Peyer's patch (tissue), 4 donors: ENCODE measurements at regions not wholly inside any gene's neighbourhood (a gene's known extent, or its start where the extent isn't known, plus 50 kb on each side); places are given as distances from the start of the nearest gene placed in this dataset.

ENCODE experiments used
- DNase-seq, 3 donors: peaks; one replicate each; pipeline ENCODE4 v3.0.0-alpha.2; 2017 to 2019
- H3K27ac ChIP-seq, 4 donors: fragments of 200-600 bp; sonication (generic); one replicate each; pipeline ENCODE4 v1.5.1; 2016 to 2019
- H3K27me3 ChIP-seq, 2 donors: fragments of 200-600 bp; sonication (generic); one replicate each; pipeline ENCODE4 v1.5.1; 2019
- H3K36me3 ChIP-seq, 3 donors: fragments of 200-600 bp; sonication (generic); one replicate each; pipeline ENCODE4 v1.5.1; 2016 to 2019
- H3K4me1 ChIP-seq, 4 donors: fragments of 200-600 bp; sonication (generic); one replicate each; pipeline ENCODE4 v1.5.1; 2016 to 2019
- H3K4me3 ChIP-seq, 4 donors: fragments of 200-600 bp; sonication (generic); 1 replicate in 3 of 4; 2 replicates in 1 of 4; pipeline ENCODE4 v1.5.1; 2016 to 2019; ENCODE audit warnings: mild to moderate bottlenecking in 1 of 4
- H3K9me3 ChIP-seq, 4 donors: fragments of 200-600 bp; sonication (generic); one replicate each; pipeline ENCODE4 v1.5.1; 2016 to 2019; ENCODE audit warnings: mild to moderate bottlenecking in 1 of 4
- POLR2A ChIP-seq, 2 donors: fragments of 450-650 bp; IDR thresholded peaks; one replicate each; pipeline ENCODE4 v1.5.1; 2017; ENCODE audit warnings: antibody characterized with exemption in 2 of 2, mild to moderate bottlenecking in 2 of 2, moderate library complexity in 2 of 2
- TF ChIP-seq, protein P1 (sequence below), 6 experiments: fragments of 450-650 bp in 4 of 6; fragments of 200-600 bp in 2 of 6; sonication (generic) in 1 of 6; IDR thresholded peaks; one replicate each; pipeline ENCODE4 v1.5.1; 2017 to 2019; ENCODE audit warnings: antibody characterized with exemption in 6 of 6, mild to moderate bottlenecking in 3 of 6, moderate library complexity in 1 of 6

DNA sequence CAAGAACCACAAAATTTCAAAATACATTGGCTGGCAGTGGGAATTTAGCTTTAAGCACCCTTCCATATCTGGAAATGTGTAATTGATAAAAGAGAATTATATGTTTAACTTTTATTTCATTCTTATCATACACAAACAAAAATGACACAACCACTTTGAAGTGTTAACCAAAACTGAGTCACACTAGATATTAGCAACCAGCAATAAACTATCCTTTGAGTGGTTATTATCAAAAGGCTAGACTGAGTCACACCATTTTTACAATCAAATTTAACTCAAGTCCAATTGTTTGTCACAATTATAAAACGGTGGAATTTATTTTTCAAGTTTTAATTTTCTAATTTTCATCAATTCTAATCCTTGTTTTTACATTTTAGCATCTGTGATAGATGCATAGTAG, 121.7 kb downstream of the LIG4 start:
- H3K9me3 ChIP-seq, result no peaks in the 10 kb centered on the region
- DNase-seq, result no peak
- no peak overlapping the region for H3K4me3 ChIP-seq
- H3K27me3 ChIP-seq, result no peaks in the 10 kb centered on the region
- no peak overlapping the region for H3K27ac ChIP-seq
- TF ChIP-seq, protein P1, sequence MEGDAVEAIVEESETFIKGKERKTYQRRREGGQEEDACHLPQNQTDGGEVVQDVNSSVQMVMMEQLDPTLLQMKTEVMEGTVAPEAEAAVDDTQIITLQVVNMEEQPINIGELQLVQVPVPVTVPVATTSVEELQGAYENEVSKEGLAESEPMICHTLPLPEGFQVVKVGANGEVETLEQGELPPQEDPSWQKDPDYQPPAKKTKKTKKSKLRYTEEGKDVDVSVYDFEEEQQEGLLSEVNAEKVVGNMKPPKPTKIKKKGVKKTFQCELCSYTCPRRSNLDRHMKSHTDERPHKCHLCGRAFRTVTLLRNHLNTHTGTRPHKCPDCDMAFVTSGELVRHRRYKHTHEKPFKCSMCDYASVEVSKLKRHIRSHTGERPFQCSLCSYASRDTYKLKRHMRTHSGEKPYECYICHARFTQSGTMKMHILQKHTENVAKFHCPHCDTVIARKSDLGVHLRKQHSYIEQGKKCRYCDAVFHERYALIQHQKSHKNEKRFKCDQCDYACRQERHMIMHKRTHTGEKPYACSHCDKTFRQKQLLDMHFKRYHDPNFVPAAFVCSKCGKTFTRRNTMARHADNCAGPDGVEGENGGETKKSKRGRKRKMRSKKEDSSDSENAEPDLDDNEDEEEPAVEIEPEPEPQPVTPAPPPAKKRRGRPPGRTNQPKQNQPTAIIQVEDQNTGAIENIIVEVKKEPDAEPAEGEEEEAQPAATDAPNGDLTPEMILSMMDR (IDR thresholded peaks at IDR 0.05), result no peak
- TF ChIP-seq POLR2A (IDR thresholded peaks at IDR 0.05), result no peak
- H3K4me1 ChIP-seq, result no peaks in the 10 kb centered on the region
- no peaks in the 10 kb centered on the region for H3K36me3 ChIP-seq

DNA sequence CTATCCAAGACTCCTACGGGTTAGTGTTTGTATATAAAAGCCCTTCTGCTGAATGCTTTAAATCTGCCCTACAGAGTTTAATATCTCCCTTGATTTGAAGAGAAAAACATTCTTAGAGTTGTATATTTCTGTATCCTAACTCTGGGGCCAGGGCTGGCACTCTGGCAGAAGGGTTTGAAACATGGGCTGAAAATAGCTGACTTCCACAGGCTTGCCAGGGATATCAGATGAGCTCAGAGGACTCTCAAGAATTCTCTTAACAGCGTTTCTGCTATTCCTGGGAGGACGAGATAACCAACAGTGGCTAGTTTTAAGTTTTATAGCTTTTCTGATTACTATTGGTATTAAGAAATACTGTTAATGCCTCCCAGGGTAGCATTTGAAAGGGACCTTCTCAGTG, 127.5 kb downstream of the LIG4 start:
- Histone ChIP-seq H3K4me1 (no peaks in the 10 kb centered on the region), H3K9me3 (no peaks in the 10 kb centered on the region), H3K27ac (no peak overlapping the region), H3K27me3 (no peaks in the 10 kb centered on the region), H3K4me3 (no peak overlapping the region), H3K36me3 (no peaks in the 10 kb centered on the region)
- DNase-seq, result no peak
- no peak for TF ChIP-seq POLR2A (IDR thresholded peaks at IDR 0.05)
- TF ChIP-seq, protein P1 (IDR thresholded peaks at IDR 0.05), result no peak

DNA sequence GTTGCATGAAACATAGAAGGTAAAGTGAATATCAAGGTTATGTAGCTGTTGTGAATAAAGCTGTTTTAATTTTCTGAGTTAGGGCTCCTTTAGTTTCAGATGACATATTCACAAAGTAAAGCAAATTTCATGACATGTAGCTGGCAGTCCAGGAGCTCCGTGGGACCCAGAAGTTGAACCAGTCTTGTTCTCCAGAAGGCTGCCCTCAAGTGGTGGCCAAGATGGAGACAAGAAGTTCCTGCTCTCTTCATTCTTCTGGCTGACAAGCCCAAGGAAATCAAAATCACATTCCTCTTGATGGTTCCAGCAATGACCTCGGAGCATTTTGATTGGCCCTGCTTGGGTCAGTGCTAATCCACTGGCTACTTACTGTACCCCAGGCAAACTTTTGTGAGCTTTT, 128.7 kb downstream of the LIG4 start:
- Histone ChIP-seq H3K4me1 (no peaks in the 10 kb centered on the region), H3K9me3 (no peaks in the 10 kb centered on the region), H3K27me3 (no peaks in the 10 kb centered on the region), H3K36me3 (no peaks in the 10 kb centered on the region), H3K27ac (no peak overlapping the region), H3K4me3 (no peak overlapping the region)
- TF ChIP-seq, protein P1 (IDR thresholded peaks at IDR 0.05), result no peak
- TF ChIP-seq POLR2A (IDR thresholded peaks at IDR 0.05), result no peak
- no peak for DNase-seq

DNA sequence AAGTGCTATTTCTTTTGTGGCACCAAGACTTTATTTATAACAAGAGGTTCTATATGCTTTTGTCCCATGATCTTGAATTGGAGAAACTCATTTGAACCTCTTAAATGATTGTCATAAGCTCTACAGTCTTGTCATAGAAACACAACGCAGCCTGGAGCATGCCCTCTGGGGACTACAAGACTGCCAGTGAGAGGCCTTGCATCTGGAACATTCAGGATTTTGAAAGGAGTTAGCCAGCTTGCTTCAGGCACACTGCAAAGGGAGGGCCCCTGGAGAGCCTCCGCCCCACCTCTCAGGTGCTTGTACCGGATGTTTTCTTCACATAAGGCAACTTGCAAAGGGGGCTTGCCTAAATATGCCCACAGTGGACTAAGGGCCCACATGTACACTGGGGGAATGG, 130.5 kb downstream of the LIG4 start:
- Histone ChIP-seq H3K27ac (no peak overlapping the region), H3K36me3 (no peaks in the 10 kb centered on the region), H3K4me1 (no peaks in the 10 kb centered on the region), H3K9me3 (no peaks in the 10 kb centered on the region), H3K27me3 (no peaks in the 10 kb centered on the region), H3K4me3 (no peak overlapping the region)
- no peak for TF ChIP-seq POLR2A (IDR thresholded peaks at IDR 0.05)
- TF ChIP-seq, protein P1 (IDR thresholded peaks at IDR 0.05), result no peak
- no peak for DNase-seq

DNA sequence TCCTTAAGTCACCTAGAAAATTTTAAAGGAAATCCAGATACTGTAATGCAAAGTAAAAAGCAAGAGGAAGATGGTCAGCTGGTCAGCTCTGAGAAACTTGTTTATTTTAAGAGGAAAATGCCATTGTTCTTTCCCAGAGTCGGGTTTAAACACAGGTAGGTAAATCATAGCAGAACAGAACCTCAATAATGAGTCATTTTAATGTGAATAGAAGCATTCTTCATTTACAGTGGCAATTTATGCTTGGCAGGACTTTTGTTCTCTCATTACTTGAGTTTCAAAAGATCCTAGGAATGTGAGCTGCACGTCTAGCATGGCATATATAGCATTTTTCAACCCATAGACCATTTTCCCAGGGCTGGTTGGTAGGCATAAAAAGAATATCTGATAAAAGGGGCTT, 132.3 kb downstream of the LIG4 start:
- no peak overlapping the region for H3K4me3 ChIP-seq
- no peaks in the 10 kb centered on the region for H3K36me3 ChIP-seq
- H3K27me3 ChIP-seq, result no peaks in the 10 kb centered on the region
- no peaks in the 10 kb centered on the region for H3K9me3 ChIP-seq
- no peak for DNase-seq
- H3K27ac ChIP-seq, result no peak overlapping the region
- H3K4me1 ChIP-seq, result no peaks in the 10 kb centered on the region
- TF ChIP-seq POLR2A (IDR thresholded peaks at IDR 0.05), result no peak
- TF ChIP-seq, protein P1 (IDR thresholded peaks at IDR 0.05), result no peak

DNA sequence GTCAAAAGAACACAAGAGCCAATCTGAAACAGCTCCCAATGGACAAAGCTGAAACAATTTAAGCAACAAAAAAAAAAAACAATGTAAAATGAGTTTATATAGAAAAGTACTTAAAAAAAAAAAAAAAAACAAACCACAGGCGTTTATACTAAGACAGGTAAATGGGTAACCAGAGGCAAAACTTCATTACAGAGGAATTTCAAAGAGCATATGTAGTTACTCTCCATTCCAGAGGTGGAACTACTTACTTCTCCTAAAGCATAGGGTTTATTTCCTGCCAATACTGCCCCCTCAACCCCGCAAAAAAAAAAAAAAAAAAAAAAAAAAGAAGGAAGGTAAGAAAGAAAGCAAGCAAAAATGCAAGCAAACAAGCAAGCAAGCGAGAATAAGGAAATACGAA, 132.9 kb downstream of the LIG4 start:
- no peak overlapping the region for H3K27ac ChIP-seq
- no peak overlapping the region for H3K4me3 ChIP-seq
- H3K36me3 ChIP-seq, result no peaks in the 10 kb centered on the region
- no peaks in the 10 kb centered on the region for H3K4me1 ChIP-seq
- no peaks in the 10 kb centered on the region for H3K9me3 ChIP-seq
- TF ChIP-seq, protein P1 (IDR thresholded peaks at IDR 0.05), result no peak
- no peak for TF ChIP-seq POLR2A (IDR thresholded peaks at IDR 0.05)
- no peak for DNase-seq
- no peaks in the 10 kb centered on the region for H3K27me3 ChIP-seq
